Breast epithelium (tissue), 3 donors: ENCODE measurements at regions not wholly inside any gene's neighbourhood (a gene's known extent, or its start where the extent isn't known, plus 50 kb on each side); places are given as distances from the start of the nearest gene placed in this dataset.

Experiments
- POLR2A ChIP-seq: fragments of 450-650 bp; IDR thresholded peaks from one replicate; pipeline ENCODE4 v1.6.1; 2016; ENCODE audit warnings: antibody characterized with exemption, mild to moderate bottlenecking, moderate library complexity
- TF ChIP-seq, protein P1 (sequence below), 3 donors: fragments of 450-650 bp; IDR thresholded peaks; one replicate each; pipeline ENCODE4 v1.5.1; 2016 to 2017; ENCODE audit warnings: antibody characterized with exemption in 3 of 3, mild to moderate bottlenecking in 3 of 3, moderate library complexity in 3 of 3

GRCh38 chr3:15936312-15936711 lies 138.5 kb upstream of the ANKRD28 start:
- TF ChIP-seq, protein P1, sequence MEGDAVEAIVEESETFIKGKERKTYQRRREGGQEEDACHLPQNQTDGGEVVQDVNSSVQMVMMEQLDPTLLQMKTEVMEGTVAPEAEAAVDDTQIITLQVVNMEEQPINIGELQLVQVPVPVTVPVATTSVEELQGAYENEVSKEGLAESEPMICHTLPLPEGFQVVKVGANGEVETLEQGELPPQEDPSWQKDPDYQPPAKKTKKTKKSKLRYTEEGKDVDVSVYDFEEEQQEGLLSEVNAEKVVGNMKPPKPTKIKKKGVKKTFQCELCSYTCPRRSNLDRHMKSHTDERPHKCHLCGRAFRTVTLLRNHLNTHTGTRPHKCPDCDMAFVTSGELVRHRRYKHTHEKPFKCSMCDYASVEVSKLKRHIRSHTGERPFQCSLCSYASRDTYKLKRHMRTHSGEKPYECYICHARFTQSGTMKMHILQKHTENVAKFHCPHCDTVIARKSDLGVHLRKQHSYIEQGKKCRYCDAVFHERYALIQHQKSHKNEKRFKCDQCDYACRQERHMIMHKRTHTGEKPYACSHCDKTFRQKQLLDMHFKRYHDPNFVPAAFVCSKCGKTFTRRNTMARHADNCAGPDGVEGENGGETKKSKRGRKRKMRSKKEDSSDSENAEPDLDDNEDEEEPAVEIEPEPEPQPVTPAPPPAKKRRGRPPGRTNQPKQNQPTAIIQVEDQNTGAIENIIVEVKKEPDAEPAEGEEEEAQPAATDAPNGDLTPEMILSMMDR (IDR thresholded peaks at IDR 0.05) = no peak
- no peak for TF ChIP-seq POLR2A
